Stimulated activated CD8-positive, alpha-beta memory T cell treated with anti-CD3 and anti-CD28 coated beads, Interleukin-4, amount 100 ng/mL, for 4 hours (primary cell): ENCODE measurements at regions not wholly inside any gene's neighbourhood (a gene's known extent, or its start where the extent isn't known, plus 50 kb on each side); places are given as distances from the start of the nearest gene placed in this dataset.

Experiments
- DNase-seq, 2 donors: peaks; one replicate each; pipeline ENCODE4 v3.0.0-alpha.2; 2020; ENCODE audit warnings: low read depth in 2 of 2, low spot score in 1 of 2

DNA sequence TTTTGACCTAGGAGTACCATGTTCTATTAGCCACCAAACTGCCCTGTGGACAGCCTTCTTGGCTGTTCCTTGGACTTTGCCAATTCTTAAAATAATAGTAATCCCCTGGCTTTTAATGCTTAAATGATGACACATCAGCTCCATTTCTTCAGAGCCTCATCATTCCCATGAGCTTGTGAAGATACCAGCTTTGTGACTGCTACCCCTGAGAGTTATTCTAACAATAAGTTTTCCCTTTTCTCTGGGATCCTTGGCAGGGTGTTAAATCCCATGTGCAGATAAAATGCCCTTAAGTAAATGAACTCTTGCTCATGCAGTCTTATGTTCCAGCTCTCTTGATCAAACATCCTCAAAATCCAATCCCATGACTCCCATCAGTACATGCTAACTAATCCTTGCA is 415.3 kb downstream of the CETN3 start:
- DNase-seq, result no peak

- no peak for DNase-seq
These were observed 417.4 kb downstream of the CETN3 start for GRCh38 chr5:89992201-89992600.

DNA sequence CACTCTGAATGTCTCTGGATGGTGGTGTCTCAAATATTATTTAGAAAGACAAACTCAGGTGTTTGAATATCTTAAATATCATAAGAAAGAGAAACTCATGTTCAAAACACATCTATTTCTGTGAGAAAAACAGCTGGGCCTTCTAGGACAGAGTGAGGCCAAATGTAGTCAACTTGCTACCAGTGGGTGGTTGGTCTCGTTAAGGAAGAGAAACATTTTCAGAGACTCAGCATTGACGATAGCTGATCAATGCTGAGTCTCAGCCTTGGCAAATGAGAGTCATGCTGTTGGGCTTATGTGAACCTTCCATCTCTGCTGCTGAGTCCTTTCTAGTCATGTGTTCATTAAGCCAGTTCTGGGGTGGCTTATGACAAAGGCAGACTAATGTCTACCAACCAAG is 418.0 kb downstream of the CETN3 start:
- no peak for DNase-seq

- no peak for DNase-seq
These were observed 419.8 kb downstream of the CETN3 start for GRCh38 chr5:89989776-89990175.

- no peak for DNase-seq
These were observed 420.4 kb downstream of the CETN3 start for GRCh38 chr5:89988998-89989655.

DNA sequence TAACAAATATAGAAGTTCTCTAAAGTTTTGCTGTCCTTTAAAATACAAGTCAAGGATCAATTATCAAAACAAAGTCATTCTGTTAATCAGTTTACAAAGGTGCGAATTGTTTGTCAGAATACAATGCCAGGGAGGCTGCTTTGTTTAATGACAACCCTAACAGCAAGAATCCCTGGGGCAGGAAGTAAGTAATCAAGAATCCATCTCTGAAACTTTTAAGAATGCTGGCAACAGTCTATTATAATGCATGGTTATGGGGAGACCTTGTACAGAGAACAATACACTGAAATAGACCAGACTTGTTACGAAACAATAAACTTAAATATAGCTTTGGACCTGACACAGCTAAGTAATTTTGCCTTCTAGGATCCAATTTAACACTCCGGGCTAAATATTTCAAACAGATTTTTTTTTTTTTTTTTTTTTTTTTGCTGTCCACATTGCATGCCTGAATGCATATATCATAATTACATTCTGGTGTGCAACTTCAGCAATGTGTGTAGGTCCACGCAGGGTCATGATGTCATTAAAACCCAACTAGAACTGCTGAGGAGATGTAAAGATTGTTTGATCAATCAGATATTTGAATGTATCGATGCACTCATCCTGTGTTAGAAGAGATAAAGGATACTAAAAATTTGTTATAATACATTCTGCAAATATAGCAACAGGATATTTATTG is 421.3 kb downstream of the CETN3 start:
- DNase-seq, result no peak

GRCh38 chr5:89983216-89983615 is 426.3 kb downstream of the CETN3 start:
- DNase-seq, result no peak

DNA sequence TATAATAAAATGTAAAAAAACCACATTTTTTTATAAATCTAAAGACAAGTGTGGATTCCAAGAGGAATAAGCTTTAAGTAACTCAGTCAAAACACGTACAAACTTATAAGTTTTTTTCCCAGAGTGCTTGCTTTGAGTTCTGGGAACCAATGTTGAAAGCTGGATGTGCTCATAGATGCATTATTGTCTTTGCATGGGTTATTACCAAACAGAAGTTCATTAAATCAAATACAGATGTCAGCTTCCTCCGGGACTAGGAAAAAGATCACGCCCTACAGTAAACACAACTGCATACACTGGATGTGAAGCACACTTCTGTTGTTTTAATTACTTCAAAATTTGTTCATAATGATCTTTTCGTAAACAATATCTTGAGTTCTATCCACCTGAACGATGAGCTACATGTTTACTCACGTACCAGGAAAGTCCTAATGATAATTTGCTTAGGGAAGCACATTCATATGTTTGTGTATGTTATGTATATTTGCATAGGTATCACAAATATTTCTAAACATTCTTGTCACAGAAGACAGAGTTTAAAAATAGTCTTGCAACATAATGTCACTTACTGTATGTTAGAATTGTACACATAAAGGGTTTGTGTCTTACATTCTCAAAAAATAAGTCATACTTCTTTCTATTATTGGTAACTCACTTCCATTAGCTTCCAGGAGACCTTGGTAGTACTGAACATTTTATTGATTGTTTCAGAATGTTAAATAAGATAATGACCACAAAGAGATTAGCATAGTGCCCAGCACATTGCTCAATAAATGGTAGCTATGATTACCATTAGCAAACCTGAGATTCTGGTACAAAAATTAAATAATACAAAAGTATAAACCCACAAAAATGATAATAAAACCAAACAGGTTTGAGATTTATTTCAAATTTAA is 427.4 kb downstream of the CETN3 start:
- DNase-seq, result no peak

GRCh38 chr5:89981021-89981420 is 428.5 kb downstream of the CETN3 start:
- DNase-seq, result no peak

DNA sequence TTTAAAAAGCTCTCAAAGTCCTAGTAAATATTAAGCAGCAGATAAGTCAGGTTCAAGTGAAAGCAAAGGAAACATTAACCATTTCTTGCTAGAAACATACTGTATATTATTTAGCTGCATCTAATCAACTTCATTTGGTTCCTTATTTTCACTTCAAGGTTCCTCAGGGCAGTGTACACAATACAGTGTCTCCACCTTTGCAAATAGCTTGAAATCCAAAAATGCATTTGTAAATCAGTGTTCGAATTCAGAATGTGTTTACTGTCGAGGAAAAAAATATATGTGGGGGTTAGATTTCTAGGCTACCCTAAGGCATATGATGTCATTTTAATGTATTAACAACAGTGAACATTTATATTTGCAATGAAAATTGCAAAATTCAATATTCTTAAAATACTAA is 436.0 kb downstream of the CETN3 start:
- no peak for DNase-seq

DNA sequence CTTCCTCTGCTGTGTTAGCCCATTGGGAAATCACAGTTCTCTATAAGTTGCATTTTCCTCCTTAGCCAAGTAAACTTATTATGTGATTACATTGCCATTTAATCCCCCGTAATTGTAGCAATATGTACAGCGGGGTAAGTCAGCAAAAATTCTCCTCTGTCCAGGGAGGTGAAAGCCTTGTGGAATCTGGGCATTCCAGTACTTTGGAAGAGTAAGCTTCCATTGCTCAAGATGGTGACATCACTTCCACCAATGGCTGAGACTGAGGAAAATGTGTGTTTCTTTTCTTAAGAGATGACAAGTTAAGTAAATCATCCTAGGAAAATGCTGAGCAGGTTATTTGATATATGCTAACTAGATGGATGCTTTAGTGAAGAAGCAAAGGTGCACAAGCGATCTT is 436.7 kb downstream of the CETN3 start:
- DNase-seq, result no peak

DNA sequence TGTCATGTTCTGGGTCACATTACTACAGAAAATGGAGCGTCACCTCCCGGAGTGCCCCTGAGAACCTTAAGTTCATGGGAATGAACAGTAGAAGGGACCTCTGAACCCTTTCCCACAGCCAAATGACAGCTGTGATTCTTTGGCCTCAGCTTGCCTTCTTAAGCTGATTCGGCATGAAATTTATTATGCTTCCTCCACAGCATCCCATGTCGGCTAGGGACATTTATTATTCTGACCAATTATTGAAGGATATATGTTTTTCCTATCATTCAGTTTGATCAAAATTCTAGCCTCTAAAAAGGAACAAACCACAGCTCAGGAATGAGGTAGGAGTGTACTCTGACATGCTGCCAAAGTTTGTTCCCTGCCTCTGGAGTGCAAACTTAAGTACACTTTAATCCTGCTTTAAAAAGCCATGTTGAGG is 440.6 kb downstream of the CETN3 start:
- no peak for DNase-seq

GRCh38 chr5:89967771-89968444 is 441.6 kb downstream of the CETN3 start:
- DNase-seq, result no peak

DNA sequence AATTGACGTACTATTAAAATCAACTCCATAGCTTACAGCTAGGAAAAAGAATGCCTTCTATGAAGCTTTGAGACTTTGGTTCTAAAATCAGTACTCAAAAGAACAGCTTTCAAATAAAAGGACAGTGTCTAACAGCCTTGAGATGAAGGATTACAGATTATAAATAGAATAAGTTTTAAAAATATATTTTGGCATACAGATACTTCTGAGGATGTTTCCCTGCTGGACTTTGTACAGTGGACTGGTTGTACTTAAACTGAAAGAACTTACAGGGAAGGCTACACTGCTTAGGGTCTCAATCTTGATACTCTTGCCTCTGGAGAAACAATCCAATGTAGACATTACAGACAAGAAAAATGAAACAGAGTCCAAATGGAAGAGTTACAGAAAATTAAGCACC is 452.7 kb downstream of the CETN3 start:
- DNase-seq, result no peak

GRCh38 chr5:89954916-89955315 is 454.6 kb downstream of the CETN3 start:
- no peak for DNase-seq

GRCh38 chr5:89951876-89952275 is 457.7 kb downstream of the CETN3 start:
- DNase-seq, result no peak

- DNase-seq, result no peak
These were observed 459.3 kb downstream of the CETN3 start for GRCh38 chr5:89950234-89950633.

DNA sequence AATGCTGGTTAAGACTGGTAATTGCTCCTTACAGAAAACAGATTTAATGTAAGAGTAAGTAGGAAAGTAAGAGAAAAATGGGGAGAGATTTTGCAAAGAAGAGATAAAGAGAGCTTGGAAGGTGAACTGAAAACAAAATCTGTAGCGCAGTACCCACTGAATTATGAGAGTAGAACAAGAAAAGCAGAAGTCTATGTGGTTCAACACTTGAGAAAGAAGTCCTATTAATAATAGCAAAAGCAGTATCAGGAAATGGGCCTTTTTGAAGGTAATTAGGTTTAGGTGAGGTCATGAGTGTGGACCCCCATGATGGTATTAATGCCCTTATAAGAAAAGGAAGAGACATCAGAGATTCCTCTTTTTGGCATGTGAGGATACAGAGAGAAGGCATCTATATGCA is 460.6 kb downstream of the CETN3 start:
- DNase-seq, result no peak

DNA sequence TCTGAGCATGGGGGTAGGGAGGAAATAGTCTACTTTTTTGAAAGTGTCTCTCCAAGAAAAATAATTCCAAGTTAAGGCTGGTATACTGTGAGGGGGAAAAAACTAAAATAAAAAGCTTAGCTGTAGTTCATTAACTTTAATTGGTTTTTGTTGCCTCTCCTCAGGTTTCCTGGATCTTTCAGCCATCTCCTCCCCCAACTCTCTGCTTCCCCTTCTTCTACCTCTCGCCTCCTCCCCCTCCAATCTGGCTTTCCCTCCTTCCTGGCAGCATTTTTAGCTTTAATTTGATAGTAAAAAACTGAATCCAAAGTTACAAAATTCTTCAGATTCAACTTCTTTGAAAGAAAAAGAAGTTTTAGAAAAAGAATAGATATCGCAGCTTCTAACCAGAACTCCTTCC is 462.6 kb downstream of the CETN3 start:
- no peak for DNase-seq

GRCh38 chr5:89946508-89946907 is 463.0 kb downstream of the CETN3 start:
- no peak for DNase-seq

- no peak for DNase-seq
These were observed 467.4 kb downstream of the CETN3 start for GRCh38 chr5:89942171-89942570.

DNA sequence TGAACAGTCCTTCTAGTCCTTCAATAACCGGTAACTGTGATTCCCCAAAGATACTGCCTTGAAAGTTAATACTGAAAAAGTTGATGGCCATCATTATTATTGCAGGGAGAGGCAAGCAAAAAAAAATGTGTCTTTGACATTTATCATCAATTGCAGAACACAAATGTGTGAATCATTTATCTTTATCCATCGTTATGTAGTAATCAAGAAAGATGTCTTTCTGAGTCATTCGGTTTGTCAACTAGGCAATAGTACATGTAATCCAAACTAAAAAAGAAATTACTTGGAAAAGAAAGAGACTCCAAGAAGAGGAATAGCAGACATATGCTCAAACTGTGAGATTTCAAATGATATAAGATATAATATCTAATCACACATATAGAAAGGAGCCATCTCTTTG is 473.0 kb downstream of the CETN3 start:
- no peak for DNase-seq
